ENCODE measurements at regions not wholly inside any gene's neighbourhood (a gene's known extent, or its start where the extent isn't known, plus 50 kb on each side); places are given as distances from the start of the nearest gene placed in this dataset.

- DNase-seq (ENCODE audit: low read depth in 2 of 2, low spot score in 1 of 2): no peak
Observed at GRCh38 chr6:110538416-110539160, 62.2 kb upstream of the SLC22A16 start.

DNA sequence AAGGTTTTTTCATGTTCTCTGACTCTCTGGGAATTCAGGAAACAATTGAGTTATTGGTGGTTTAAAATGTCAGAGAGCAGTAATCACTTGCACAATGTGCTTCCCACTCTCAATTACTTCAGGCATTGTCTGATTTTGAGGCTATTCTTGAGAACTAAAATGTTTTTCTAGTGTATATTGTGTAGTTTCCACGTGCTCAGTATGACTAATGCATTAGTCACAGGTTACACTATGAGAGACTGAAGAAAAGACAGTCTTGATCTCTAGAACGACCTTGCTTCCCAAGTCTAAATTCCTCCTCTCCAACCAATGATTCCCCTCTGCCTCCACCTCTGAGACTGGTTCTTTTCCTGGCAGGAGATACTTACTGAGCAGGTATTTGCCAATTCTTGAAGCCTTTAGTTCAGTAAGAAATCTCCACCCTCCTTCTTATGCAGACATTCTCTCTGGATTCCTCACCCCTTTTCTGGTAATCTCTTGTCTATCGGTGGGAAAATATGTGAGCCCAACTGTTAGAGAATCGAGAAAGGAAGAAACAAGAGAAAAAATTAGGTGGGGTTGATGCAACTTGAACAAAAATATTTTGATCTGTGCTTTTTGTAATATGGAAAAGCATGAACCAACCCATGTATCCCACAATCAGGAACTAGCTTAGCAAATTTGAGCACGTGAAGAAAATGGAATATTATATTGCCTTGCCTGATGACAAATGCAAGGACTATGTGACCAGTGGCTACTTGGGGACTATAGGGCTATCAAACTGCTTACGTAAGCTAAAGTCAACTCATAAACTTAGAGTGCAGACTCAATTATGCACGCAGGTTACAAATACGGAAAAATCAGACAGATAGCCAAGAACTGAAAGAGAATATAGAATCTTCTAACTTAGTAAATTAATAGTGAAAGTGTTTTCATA, 61.1 kb upstream of the SLC22A16 start:
- no peak for DNase-seq (ENCODE audit: low read depth in 2 of 2, low spot score in 1 of 2)

GRCh38 chr6:110534731-110535492, 58.5 kb upstream of the SLC22A16 start:
- DNase-seq (ENCODE audit: low read depth in 2 of 2, low spot score in 1 of 2): no peak

GRCh38 chr6:110532431-110532830, 56.0 kb upstream of the SLC22A16 start:
- no peak for DNase-seq (ENCODE audit: low read depth in 2 of 2, low spot score in 1 of 2)

- no peak for DNase-seq (ENCODE audit: low read depth in 2 of 2, low spot score in 1 of 2)
Observed at GRCh38 chr6:110530671-110531070, 54.3 kb upstream of the SLC22A16 start.

GRCh38 chr6:110529907-110530306, 53.5 kb upstream of the SLC22A16 start:
- DNase-seq (ENCODE audit: low read depth in 2 of 2, low spot score in 1 of 2): no peak

DNA sequence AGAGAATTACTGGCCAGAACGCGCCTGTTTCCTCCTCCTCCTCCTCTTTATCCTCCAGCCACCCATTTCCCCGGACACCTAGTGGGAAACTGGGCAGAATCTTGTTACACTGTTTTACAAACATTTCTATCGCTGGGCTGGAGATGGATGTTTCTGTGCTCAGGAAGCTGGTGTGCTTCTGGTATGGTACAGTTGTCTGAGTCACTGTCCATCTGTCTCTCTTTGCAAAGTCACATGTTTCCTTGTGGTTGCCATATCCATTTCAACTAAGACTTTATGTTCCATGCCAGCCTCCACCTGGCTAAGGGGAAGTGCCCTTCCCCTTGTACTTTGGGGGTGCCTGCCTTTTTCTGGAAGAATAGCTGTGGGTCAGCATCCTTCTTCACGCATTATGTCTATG, 52.9 kb upstream of the SLC22A16 start:
- DNase-seq (ENCODE audit: low read depth in 2 of 2, low spot score in 1 of 2): no peak

DNA sequence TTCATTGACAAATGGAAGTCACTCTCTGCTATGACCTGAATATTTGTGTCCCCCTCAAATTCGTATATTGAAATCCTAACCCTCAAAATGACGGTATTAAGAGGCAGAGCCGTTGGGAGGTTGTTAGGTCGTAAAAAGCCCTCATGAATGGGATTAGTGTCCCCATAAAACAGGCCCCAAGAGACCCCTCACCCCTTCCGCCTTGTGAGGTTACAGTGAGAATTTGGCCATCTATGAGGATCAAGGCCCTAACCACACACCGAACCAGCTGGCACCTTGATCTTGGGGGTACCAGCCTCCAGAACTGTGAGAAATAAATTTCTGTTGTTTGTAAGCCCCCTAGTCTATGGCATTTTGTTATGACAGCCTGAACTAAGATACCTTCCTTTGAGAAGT, 52.5 kb upstream of the SLC22A16 start:
- no peak for DNase-seq (ENCODE audit: low read depth in 2 of 2, low spot score in 1 of 2)

- DNase-seq (ENCODE audit: low read depth in 2 of 2, low spot score in 1 of 2): peak in 1 of 2 donors; percentile 17
Observed at GRCh38 chr6:110528101-110528929, 51.9 kb upstream of the SLC22A16 start.

GRCh38 chr6:110527516-110527915, 51.1 kb upstream of the SLC22A16 start:
- DNase-seq (ENCODE audit: low read depth in 2 of 2, low spot score in 1 of 2): no peak

- DNase-seq (ENCODE audit: low read depth in 2 of 2, low spot score in 1 of 2): no peak
Observed at GRCh38 chr6:110526726-110527125, 50.3 kb upstream of the SLC22A16 start.

Data from stimulated activated CD8-positive, alpha-beta memory T cell treated with anti-CD3 and anti-CD28 coated beads, Interleukin-4, amount 100 ng/mL, for 4 hours (primary cell).